ENCODE measurements at regions not wholly inside any gene's neighbourhood (a gene's known extent, or its start where the extent isn't known, plus 50 kb on each side); places are given as distances from the start of the nearest gene placed in this dataset.

DNA sequence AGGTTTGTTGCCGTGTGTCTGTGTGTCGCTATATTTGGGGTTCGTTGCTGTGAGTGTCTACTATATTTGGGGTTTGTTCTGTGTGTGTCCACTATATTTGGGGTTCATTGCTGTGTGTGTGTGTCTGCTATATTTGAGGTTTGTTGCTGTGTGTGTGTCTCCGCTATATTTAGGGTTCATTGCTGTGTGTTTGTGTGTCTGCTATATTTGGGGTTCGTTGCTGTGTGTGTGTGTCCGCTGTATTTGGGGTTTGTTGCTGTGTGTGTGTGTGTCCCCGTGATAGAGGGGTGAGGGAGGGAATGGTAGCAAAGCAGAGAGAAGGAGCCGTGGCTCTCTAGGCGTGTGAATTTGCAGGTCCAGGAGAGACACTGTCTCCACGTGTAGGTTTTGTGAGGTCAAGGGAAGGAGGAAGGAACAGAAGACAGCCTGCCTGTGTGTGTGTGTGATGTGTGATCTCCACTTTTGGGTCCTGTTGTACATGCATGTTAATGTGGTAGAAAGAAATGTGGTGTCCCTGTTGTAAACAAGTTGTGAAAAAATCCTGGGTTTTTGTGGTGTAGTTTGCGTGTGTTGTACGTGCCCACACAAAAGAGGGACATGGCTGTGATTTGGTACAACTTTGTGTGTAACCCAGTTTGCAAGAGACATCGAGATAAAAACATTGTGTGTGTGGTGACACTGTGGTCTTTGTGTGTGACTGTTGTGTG is 56.3 kb upstream of the ECE1 start:
- no peak for DNase-seq

DNA sequence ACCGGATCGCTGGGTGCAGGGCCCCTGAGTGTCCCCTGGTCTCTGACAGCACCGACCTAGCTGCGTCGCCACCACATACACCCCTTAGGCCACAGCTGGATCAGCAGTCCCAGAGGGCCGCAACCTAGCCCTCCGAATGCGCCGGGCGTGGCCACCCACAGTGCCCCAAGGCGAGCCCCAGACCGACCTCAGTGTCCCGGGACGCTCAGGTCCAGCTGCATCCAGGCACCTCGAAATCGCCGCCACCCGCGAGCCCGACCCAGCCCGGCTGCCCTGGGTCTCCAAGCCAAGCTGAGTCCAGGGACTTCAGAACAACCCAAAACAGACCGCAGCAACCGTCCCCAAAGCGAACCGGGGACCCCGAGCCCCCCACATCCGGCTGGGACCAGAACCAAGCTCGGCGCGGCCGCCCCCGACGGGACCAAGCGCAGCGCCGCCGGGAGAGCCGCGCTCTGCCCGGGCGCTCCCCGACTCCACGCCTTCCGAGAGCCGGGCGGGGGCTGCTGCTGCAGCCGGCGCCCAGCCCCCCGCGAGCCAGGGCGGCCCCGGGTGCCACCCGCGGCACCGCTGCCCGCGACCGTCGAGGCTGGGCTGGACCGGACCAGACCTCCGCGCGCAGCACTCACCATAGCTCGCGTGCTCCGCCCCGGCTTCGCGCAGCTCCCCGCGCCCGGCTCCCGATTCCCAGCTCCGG is 54.6 kb upstream of the ECE1 start:
- no peak for DNase-seq

DNA sequence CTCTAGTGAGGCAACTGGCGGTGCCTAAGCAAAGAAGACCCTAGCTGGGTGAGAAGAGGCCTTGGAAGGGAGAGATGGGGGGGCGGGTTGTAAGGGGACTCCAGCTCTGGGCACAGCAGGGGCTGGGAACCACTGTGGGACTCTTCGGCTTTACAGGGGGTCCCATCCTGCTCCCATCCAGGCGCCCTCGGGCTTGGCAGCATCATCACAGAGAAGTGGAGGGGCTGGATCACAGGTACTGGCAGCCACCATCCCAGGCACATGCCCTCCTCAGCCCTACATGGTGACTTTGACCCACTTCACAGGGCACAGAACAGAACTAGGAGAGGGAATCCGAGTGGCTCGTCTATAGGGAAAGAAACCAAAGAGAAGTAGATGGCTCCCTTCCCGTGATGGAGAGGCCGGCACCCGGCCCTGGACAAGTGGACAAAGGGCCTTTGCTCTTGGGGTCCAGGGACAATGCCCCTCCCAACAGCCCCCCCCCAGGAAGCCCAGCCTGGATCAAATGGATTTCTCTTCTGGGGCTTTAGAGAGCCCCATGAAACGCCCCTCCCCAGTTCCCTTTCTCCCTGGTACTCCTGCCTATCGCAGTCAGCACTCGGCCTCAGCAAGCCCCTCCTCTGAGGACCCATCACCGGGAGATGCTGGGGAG is 54.0 kb upstream of the ECE1 start:
- DNase-seq: no peak

DNA sequence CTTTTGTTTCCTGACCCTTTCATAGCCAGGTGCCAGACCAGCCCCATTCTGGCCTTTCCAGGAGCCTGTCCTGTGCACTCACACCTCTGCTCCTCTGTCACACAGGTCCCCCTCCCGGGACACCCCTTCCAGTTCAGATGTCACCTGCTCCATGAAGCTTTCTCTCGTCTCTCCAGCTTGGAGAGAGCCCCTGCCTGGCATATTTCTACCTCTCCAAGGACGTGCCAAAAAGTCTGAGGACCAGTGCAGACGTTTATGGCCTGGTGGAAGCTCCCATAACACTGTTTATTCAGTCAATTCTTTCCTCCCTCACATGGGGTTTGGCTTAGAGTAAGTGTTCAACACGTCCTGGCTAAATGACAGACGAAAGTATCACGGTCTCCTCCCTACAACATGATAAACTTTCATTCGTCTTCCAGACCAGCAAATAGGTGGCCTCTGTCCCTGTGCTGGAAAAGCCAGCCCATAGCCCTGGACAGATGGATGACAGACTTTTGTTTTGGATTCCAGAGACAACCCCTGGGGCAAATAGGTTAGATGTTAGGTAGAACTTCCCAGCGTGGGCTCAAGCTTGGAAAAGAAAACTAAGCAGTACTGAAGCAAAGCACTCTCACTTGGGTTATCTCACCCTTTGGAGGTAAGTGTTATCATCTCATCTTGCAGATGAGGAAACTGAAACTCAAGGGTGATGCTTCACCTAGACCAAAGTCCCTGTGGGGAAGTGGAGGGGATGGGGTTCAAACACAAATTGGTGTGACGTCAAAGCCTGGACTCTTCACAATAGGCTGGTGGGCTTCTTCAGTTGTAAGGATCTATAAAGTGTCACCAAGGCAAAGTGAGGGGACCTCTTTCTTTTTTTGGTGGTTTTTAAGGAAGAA is 52.9 kb upstream of the ECE1 start:
- DNase-seq: no peak

DNA sequence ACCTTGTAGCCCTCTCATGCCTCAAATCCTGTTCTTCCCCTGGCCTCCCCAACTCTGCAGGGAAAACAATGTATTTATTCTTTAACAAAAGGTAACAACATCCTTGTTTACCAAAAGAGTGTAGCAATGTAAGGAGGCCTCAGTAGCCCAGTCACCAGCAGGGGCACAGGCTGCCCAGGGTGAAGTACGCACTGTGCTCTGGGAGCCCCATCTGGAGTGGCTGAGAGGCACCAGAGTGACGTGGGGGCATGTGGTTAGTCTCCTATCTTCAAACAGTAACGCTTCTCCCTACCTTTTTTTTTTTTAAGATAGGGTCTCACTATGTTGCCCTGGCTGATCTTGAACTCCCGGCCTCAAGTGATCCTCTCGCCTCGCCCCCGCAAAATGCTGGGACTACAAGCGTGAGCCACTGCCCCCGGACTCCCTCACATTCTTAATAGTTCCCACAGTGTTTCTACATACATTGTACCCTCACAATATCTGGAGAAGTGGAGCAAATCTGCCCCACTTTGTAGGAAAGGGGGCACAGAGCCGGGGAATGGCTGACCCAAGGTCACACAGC is 51.3 kb upstream of the ECE1 start:
- no peak for DNase-seq

DNA sequence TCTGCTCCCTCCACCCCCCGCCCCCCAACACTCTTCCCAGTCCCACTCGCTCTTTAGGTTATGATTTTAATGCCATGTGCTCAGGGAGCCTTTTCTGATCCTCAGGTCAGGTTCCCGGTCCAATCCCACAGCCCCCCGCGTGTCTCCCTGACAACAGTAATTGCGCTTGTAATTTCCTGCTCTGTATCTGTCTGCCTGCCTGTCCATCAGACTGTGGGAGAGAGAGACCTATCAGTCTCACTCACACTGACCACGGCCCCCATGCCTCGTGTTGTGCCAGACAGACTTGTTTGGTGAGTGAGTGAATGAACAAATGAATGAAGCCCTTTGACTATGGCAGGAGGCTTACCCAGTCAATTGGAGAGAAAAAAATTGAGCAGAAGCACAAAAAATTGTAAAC is 50.8 kb upstream of the ECE1 start:
- DNase-seq: no peak

DNA sequence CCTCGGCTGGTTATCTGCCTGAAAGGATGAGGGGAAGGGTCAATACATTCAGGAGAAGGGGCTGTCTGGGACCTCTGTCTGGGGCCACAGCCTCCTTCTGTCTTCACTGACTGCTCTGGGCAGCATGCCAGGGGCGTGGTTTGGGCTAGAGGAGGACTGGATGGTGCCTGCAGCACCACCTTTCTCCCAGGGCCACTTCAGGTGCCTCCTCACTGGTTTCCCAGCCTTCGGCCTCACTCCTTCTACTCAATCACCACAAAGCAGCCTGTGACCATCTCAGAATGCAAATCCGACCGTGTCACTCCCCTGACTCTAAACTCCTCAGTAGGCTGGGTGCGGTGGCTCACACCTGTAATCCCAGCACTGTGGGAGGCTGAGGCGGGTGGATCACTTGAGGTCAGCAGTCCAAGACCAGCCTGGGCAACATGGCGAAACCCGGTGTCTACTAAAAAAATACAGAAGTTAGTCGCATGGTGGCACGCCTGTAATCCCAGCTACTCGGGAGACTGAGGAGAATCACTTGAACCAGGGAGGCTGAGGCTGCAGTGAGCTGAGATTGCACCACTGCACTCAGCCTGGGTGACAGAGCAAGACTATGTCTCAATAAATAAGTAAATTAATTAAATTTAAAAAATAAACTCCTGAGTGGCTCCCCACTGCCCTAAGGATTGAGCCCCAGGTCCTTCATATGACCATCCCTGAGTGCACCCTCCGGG is 50.1 kb upstream of the ECE1 start:
- no peak for DNase-seq

Measured in activated T-cell treated with anti-CD3 and anti-CD28 coated beads for 4 hours (primary cell).